ENCODE measurements at regions not wholly inside any gene's neighbourhood (a gene's known extent, or its start where the extent isn't known, plus 50 kb on each side); places are given as distances from the start of the nearest gene placed in this dataset.
"Not testable (repeated sequence)": the region's sequence is repeated elsewhere in the genome, so short reads cannot be mapped to it uniquely, and the experiment has no call there.

DNA sequence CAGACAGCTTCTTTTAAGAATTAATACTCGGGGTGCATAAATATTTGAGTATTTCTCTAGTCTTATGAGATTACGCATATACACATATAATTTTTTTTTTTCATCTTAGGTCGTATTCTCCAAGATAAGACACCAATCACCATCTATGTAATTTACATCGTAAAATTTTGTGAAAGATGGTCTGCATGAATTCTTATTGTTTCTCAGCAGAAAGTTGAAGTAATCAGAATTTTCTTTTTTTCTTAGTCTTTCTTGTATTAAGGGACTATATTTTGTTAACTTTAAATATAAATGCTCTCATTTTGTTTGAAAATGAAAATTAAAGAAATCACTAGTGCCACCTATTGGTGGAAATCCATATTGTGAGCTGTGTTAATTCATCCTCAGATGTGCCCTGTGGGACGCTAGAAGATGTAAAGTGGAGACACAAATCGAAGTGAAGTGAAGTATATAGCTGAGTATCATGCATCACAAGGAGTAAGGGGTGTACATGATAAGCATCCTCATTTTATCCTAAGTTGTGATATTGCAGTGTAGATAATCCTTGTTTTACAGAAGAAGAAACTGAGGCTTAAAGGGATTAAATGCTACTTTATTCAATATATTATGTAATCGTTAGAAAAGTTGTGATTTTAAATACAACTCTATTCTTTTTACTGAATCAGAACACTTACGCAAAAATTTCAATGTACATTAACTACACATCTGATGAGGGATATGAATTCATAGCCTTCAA lies 2084.3 kb downstream of the LRRC4C start:
- intact Hi-C loops (cut with DNase I, micrococcal nuclease), result loop anchor here in 1 of 2 experiments (5.0 to 10.0 kb wide), 2 partner anchors 917 to 1430 kb away; no protein-coding TSS in a partner anchor
- CTCF ChIA-PET, result interaction anchor here (0.6 to 1.4 kb wide), 6 partner anchors 8 to 520 kb away, joined by 3 to 5 read pairs (median 4); no protein-coding TSS in a partner anchor
- DNase-seq, result no peak

DNA sequence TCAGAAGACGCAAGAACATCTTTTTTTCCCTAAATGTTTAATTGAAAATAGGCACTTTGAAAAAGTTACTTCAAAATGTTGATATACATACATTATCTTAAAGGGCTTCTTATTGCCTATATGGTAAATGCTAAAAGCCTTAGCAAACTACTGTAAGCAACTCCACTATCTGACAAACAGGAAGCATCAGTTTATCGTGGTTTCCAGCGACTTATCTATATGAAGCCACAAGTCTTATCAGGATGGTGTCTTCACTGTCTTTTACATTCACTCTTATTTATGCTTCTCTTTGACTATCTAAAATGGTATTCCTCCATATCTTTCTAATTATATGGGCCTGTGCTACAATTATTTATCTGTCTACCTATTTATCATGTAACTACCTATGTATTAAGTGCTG lies 2091.9 kb downstream of the LRRC4C start:
- Mint-ChIP-seq H3K4me1 (peaks cover 42% of the 10 kb centered on the region), H3K4me3 (no peak overlapping the region), H3K27me3 (no peaks in the 10 kb centered on the region), H3K36me3 (ENCODE audit: low read depth) (no peaks in the 10 kb centered on the region), H3K9me3 (ENCODE audit: low read depth) (no peaks in the 10 kb centered on the region), H3K27ac (no peak overlapping the region)
- intact Hi-C loops (cut with DNase I, micrococcal nuclease), result no loop called here
- ChIA-PET POLR2A (no interaction called here), CTCF (interaction anchor here (1.5 to 2.1 kb wide), 2 partner anchors 7 to 13 kb away, joined by 3 to 5 read pairs; no protein-coding TSS in a partner anchor)
- no peak for DNase-seq
- ATAC-seq, result no peak

More for the DNA sequence above, 2084.3 kb downstream of the LRRC4C start:
- Mint-ChIP-seq H3K36me3 (ENCODE audit: low read depth) (no peaks in the 10 kb centered on the region), H3K9me3 (ENCODE audit: low read depth) (no peaks in the 10 kb centered on the region), H3K4me3 (no peak overlapping the region), H3K27me3 (no peaks in the 10 kb centered on the region), H3K4me1 (peaks cover 19% of the 10 kb centered on the region), H3K27ac (no peak overlapping the region)
- ATAC-seq, result peak; percentile 33
- POLR2A ChIA-PET, result no interaction called here

- peak; percentile 19 for ATAC-seq
- Mint-ChIP-seq H3K36me3 (ENCODE audit: low read depth) (no peaks in the 10 kb centered on the region), H3K4me1 (peaks cover 32% of the 10 kb centered on the region), H3K27ac (no peak overlapping the region), H3K4me3 (no peak overlapping the region), H3K27me3 (no peaks in the 10 kb centered on the region), H3K9me3 (ENCODE audit: low read depth) (no peaks in the 10 kb centered on the region)
- DNase-seq, result no peak
- intact Hi-C loops (cut with DNase I, micrococcal nuclease), result no loop called here
- ChIA-PET CTCF (interaction anchor here (1.5 to 2.1 kb wide), 2 partner anchors 9 to 11 kb away, joined by 3 to 5 read pairs; no protein-coding TSS in a partner anchor), POLR2A (no interaction called here)
Measured at GRCh38 chr11:39365809-39366436, 2093.5 kb downstream of the LRRC4C start.

- H3K4me1 Mint-ChIP-seq, result peaks cover 28% of the 10 kb centered on the region
- intact Hi-C loops (cut with DNase I, micrococcal nuclease), result no loop called here
- H3K9me3 Mint-ChIP-seq (ENCODE audit: low read depth), result no peaks in the 10 kb centered on the region
- H3K27me3 Mint-ChIP-seq, result no peaks in the 10 kb centered on the region
- DNase-seq, result no peak
- ATAC-seq, result no peak
- POLR2A ChIA-PET, result no interaction called here
- H3K4me3 Mint-ChIP-seq, result no peak overlapping the region
- CTCF ChIA-PET, result interaction anchor here (1.0 kb wide), 1 partner anchor 12 kb away, joined by 3 read pairs; no protein-coding TSS in a partner anchor
- no peak overlapping the region for H3K27ac Mint-ChIP-seq
- H3K36me3 Mint-ChIP-seq (ENCODE audit: low read depth), result no peaks in the 10 kb centered on the region
Measured at GRCh38 chr11:39363571-39363970, 2095.9 kb downstream of the LRRC4C start.

- Mint-ChIP-seq H3K36me3 (ENCODE audit: low read depth) (no peaks in the 10 kb centered on the region), H3K27me3 (no peaks in the 10 kb centered on the region), H3K4me1 (peaks cover 10% of the 10 kb centered on the region), H3K4me3 (no peak overlapping the region), H3K27ac (no peak overlapping the region), H3K9me3 (ENCODE audit: low read depth) (no peaks in the 10 kb centered on the region)
- DNase-seq (no peak), ATAC-seq (no peak)
- POLR2A ChIA-PET, result no interaction called here
- CTCF ChIA-PET, result no interaction called here
- intact Hi-C loops (cut with DNase I, micrococcal nuclease), result no loop called here
Measured at GRCh38 chr11:39361557-39361956, 2097.9 kb downstream of the LRRC4C start.

GRCh38 chr11:39345834-39346442 lies 2113.5 kb downstream of the LRRC4C start:
- H3K27ac Mint-ChIP-seq, result no peak overlapping the region
- DNase-seq, result no peak
- no peaks in the 10 kb centered on the region for H3K27me3 Mint-ChIP-seq
- no peak overlapping the region for H3K4me3 Mint-ChIP-seq
- H3K4me1 Mint-ChIP-seq, result no peaks in the 10 kb centered on the region
- ATAC-seq, result no peak
- H3K9me3 Mint-ChIP-seq (ENCODE audit: low read depth), result no peaks in the 10 kb centered on the region
- ChIA-PET POLR2A (no interaction called here), CTCF (no interaction called here)
- H3K36me3 Mint-ChIP-seq (ENCODE audit: low read depth), result no peaks in the 10 kb centered on the region
- intact Hi-C loops (cut with DNase I, micrococcal nuclease), result no loop called here

DNA sequence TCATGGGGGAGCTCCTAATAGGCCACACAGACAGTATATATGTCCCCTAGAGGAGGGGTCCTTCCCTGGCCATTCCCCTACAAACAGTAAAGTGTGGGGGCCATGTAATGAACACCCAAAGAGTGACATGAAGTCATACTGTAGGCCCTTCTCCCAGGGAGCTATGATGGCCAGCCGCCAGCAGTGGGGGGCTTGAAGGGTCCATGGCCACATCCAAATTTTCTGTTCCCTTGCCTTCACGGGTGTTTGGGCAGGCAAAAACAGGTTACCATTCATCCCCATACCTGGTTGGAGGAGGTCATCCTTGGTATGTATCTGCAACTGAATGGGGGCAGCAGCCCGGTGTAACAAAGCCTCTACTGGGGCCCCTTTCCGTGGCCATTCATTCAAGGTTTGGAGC lies 2118.0 kb downstream of the LRRC4C start:
- H3K4me1 Mint-ChIP-seq, result no peaks in the 10 kb centered on the region
- intact Hi-C loops (cut with DNase I, micrococcal nuclease), result no loop called here
- no peaks in the 10 kb centered on the region for H3K27me3 Mint-ChIP-seq
- DNase-seq, result no peak
- no peaks in the 10 kb centered on the region for H3K36me3 Mint-ChIP-seq (ENCODE audit: low read depth)
- ChIA-PET CTCF (no interaction called here), POLR2A (no interaction called here)
- no peak overlapping the region for H3K27ac Mint-ChIP-seq
- no peak for ATAC-seq
- peaks cover 9% of the 10 kb centered on the region for H3K9me3 Mint-ChIP-seq (ENCODE audit: low read depth)
- H3K4me3 Mint-ChIP-seq, result no peak overlapping the region

DNA sequence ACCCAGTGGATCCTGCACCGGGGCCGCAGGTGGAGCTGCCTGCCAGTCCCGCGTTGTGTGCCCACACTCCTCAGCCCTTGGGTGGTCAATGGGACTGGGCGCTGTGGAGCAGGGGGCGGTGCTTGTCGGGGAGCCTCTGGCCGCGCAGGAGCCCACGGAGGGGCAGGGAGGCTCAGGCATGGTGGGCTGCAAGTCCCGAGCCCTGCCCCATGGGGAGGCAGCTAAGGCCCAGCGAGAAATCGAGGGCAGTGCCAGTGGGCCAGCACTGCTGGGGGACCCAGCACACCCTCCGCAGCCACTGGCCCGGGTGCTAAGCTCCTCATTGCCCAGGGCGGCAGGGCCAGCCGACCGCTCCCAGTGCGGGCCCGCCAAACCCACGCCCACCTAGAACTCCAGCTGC lies 2126.4 kb downstream of the LRRC4C start:
- DNase-seq; H3K36me3 Mint-ChIP-seq (ENCODE audit: low read depth); CTCF ChIA-PET; H3K9me3 Mint-ChIP-seq (ENCODE audit: low read depth); H3K4me1 Mint-ChIP-seq; ATAC-seq; H3K27ac Mint-ChIP-seq; H3K27me3 Mint-ChIP-seq; intact Hi-C loops (cut with DNase I, micrococcal nuclease); H3K4me3 Mint-ChIP-seq: not testable (repeated sequence)
- POLR2A ChIA-PET, result interaction anchor here (0.6 kb wide), 1 partner anchor 77 kb away, joined by 3 read pairs; no protein-coding TSS in a partner anchor

- no peak overlapping the region for H3K27ac Mint-ChIP-seq
- no peaks in the 10 kb centered on the region for H3K4me1 Mint-ChIP-seq
- POLR2A ChIA-PET, result no interaction called here
- ATAC-seq (no peak), DNase-seq (no peak)
- CTCF ChIA-PET, result no interaction called here
- H3K27me3 Mint-ChIP-seq, result no peaks in the 10 kb centered on the region
- no peaks in the 10 kb centered on the region for H3K9me3 Mint-ChIP-seq (ENCODE audit: low read depth)
- no peak overlapping the region for H3K4me3 Mint-ChIP-seq
- intact Hi-C loops (cut with DNase I, micrococcal nuclease), result no loop called here
- no peaks in the 10 kb centered on the region for H3K36me3 Mint-ChIP-seq (ENCODE audit: low read depth)
Measured at GRCh38 chr11:39327302-39327701, 2132.2 kb downstream of the LRRC4C start.

GRCh38 chr11:39311888-39312287 lies 2147.6 kb downstream of the LRRC4C start:
- CTCF ChIA-PET; DNase-seq; H3K27ac Mint-ChIP-seq; ATAC-seq; POLR2A ChIA-PET; H3K27me3 Mint-ChIP-seq; H3K4me3 Mint-ChIP-seq; H3K4me1 Mint-ChIP-seq; H3K36me3 Mint-ChIP-seq (ENCODE audit: low read depth); intact Hi-C loops (cut with DNase I, micrococcal nuclease): not testable (repeated sequence)
- peaks cover 16% of the 10 kb centered on the region for H3K9me3 Mint-ChIP-seq (ENCODE audit: low read depth)

DNA sequence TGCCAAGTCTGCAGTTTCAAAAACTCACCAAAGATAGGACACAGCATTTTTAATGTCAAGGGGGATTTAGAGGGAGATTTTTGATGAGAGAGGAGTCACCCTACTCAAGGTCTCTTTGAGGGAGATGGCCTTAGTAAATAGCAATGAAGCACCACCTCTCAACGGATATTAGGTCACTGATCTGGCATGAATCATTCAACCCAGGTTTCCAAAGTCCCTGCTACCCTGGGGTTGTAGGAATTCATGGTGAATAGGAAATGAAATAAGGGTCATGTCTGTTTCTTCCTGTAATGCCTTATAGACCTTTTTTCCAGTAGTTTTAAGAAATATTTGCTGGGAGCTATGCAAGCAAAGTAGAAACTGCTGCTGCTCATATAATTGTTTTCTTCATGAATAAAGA lies 2154.9 kb downstream of the LRRC4C start:
- ChIA-PET POLR2A (no interaction called here), CTCF (no interaction called here)
- intact Hi-C loops (cut with DNase I, micrococcal nuclease), result no loop called here
- Mint-ChIP-seq H3K4me1 (no peaks in the 10 kb centered on the region), H3K27me3 (no peaks in the 10 kb centered on the region), H3K4me3 (no peak overlapping the region), H3K27ac (no peak overlapping the region), H3K36me3 (ENCODE audit: low read depth) (no peaks in the 10 kb centered on the region), H3K9me3 (ENCODE audit: low read depth) (peaks cover 5% of the 10 kb centered on the region)
- DNase-seq (no peak), ATAC-seq (no peak)

- Mint-ChIP-seq H3K27ac (no peak overlapping the region), H3K36me3 (ENCODE audit: low read depth) (no peaks in the 10 kb centered on the region), H3K27me3 (no peaks in the 10 kb centered on the region), H3K9me3 (ENCODE audit: low read depth) (peaks cover 11% of the 10 kb centered on the region), H3K4me1 (no peaks in the 10 kb centered on the region), H3K4me3 (no peak overlapping the region)
- DNase-seq (no peak), ATAC-seq (no peak)
- ChIA-PET POLR2A (no interaction called here), CTCF (no interaction called here)
- intact Hi-C loops (cut with DNase I, micrococcal nuclease), result no loop called here
Measured at GRCh38 chr11:39294648-39295047, 2164.8 kb downstream of the LRRC4C start.
